ENCODE measurements at regions not wholly inside any gene's neighbourhood (a gene's known extent, or its start where the extent isn't known, plus 50 kb on each side); places are given as distances from the start of the nearest gene placed in this dataset.

GRCh38 chr6:41470029-41470330 lies 76.2 kb upstream of the FOXP4 start:
- H3K36me3 ChIP-seq (ENCODE audit: insufficient read depth) = no peaks in the 10 kb centered on the region
- H3K9ac ChIP-seq = no peak overlapping the region
- TF ChIP-seq CTCF (conservative IDR thresholded peaks at IDR 0.05; ENCODE audit: low read depth, low read length) = no peak
- no peak overlapping the region for H3K4me2 ChIP-seq
- no peaks in the 10 kb centered on the region for H3K79me2 ChIP-seq (ENCODE audit: insufficient read depth, low read depth)
- no peak overlapping the region for H2AFZ ChIP-seq (ENCODE audit: low read depth)
- no peak overlapping the region for H3K4me3 ChIP-seq (IDR thresholded peaks at IDR 0.05; ENCODE audit: insufficient read depth, low read depth, low read length)
- H3K27me3 ChIP-seq (ENCODE audit: insufficient read depth, low read depth) = peaks cover 7% of the 10 kb centered on the region; the same call in 1 of the 2 replicates
- H4K20me1 ChIP-seq (ENCODE audit: insufficient read depth) = no peaks in the 10 kb centered on the region
- H3K27ac ChIP-seq = no peak overlapping the region
- H3K4me1 ChIP-seq (ENCODE audit: low read depth, poor library complexity, severe bottlenecking) = no peaks in the 10 kb centered on the region

GRCh38 chr6:41470331-41471063 lies 75.7 kb upstream of the FOXP4 start:
- Histone ChIP-seq H3K27ac (no peak overlapping the region), H3K27me3 (ENCODE audit: insufficient read depth, low read depth) (peaks cover 7% of the 10 kb centered on the region; the same call in 1 of the 2 replicates), H4K20me1 (ENCODE audit: insufficient read depth) (no peaks in the 10 kb centered on the region), H3K4me3 (IDR thresholded peaks at IDR 0.05; ENCODE audit: insufficient read depth, low read depth, low read length) (no peak overlapping the region), H3K4me2 (no peak overlapping the region), H3K79me2 (ENCODE audit: insufficient read depth, low read depth) (no peaks in the 10 kb centered on the region), H2AFZ (ENCODE audit: low read depth) (no peak overlapping the region), H3K4me1 (ENCODE audit: low read depth, poor library complexity, severe bottlenecking) (no peaks in the 10 kb centered on the region), H3K9ac (no peak overlapping the region), H3K36me3 (ENCODE audit: insufficient read depth) (no peaks in the 10 kb centered on the region)
- no peak for TF ChIP-seq CTCF (conservative IDR thresholded peaks at IDR 0.05; ENCODE audit: low read depth, low read length)

- H4K20me1 ChIP-seq (ENCODE audit: insufficient read depth) = no peaks in the 10 kb centered on the region
- no peak for TF ChIP-seq CTCF (conservative IDR thresholded peaks at IDR 0.05; ENCODE audit: low read depth, low read length)
- no peaks in the 10 kb centered on the region for H3K4me1 ChIP-seq (ENCODE audit: low read depth, poor library complexity, severe bottlenecking)
- H3K27me3 ChIP-seq (ENCODE audit: insufficient read depth, low read depth) = peaks cover 2% of the 10 kb centered on the region; the same call in 1 of the 2 replicates
- H3K36me3 ChIP-seq (ENCODE audit: insufficient read depth) = no peaks in the 10 kb centered on the region
- no peak overlapping the region for H3K9ac ChIP-seq
- H3K4me2 ChIP-seq = no peak overlapping the region
- H2AFZ ChIP-seq (ENCODE audit: low read depth) = no peak overlapping the region
- no peak overlapping the region for H3K4me3 ChIP-seq (IDR thresholded peaks at IDR 0.05; ENCODE audit: insufficient read depth, low read depth, low read length)
- H3K79me2 ChIP-seq (ENCODE audit: insufficient read depth, low read depth) = no peaks in the 10 kb centered on the region
- no peak overlapping the region for H3K27ac ChIP-seq
These were observed 74.9 kb upstream of the FOXP4 start for GRCh38 chr6:41471064-41471895.

GRCh38 chr6:41474213-41474933 lies 71.8 kb upstream of the FOXP4 start:
- no peaks in the 10 kb centered on the region for H3K36me3 ChIP-seq (ENCODE audit: insufficient read depth)
- H4K20me1 ChIP-seq (ENCODE audit: insufficient read depth) = no peaks in the 10 kb centered on the region
- H3K27ac ChIP-seq = no peak overlapping the region
- no peak for TF ChIP-seq CTCF (conservative IDR thresholded peaks at IDR 0.05; ENCODE audit: low read depth, low read length)
- H3K27me3 ChIP-seq (ENCODE audit: insufficient read depth, low read depth) = no peaks in the 10 kb centered on the region
- no peak overlapping the region for H3K4me2 ChIP-seq
- no peak overlapping the region for H3K9ac ChIP-seq
- H3K4me3 ChIP-seq (IDR thresholded peaks at IDR 0.05; ENCODE audit: insufficient read depth, low read depth, low read length) = no peak overlapping the region
- H3K79me2 ChIP-seq (ENCODE audit: insufficient read depth, low read depth) = no peaks in the 10 kb centered on the region
- H3K4me1 ChIP-seq (ENCODE audit: low read depth, poor library complexity, severe bottlenecking) = no peaks in the 10 kb centered on the region
- H2AFZ ChIP-seq (ENCODE audit: low read depth) = no peak overlapping the region
